Naive B cell (primary cell): ENCODE measurements at regions not wholly inside any gene's neighbourhood (a gene's known extent, or its start where the extent isn't known, plus 50 kb on each side); places are given as distances from the start of the nearest gene placed in this dataset.

ENCODE experiments used
- ATAC-seq, 2 donors: fragments of 150-1000 bp; cut with Tn5 transposase; 2 replicates each; pipeline ENCODE4 v1.10.0; 2021; ENCODE audit warnings: low read depth in 2 of 2, mild to moderate bottlenecking in 2 of 2, moderate library complexity in 2 of 2
- DNase-seq: peaks from one replicate; pipeline ENCODE4 v3.0.0; 2022
- H3K27ac Mint-ChIP-seq, 6 donors: one replicate each; pipeline ENCODE4 v1.8.0; 2020 to 2022; ENCODE audit warnings: mild to moderate bottlenecking in 6 of 6, mixed read lengths in 6 of 6, moderate library complexity in 5 of 6, inconsistent platforms in 2 of 6
- H3K27me3 Mint-ChIP-seq, 3 donors: one replicate each; pipeline ENCODE4 v1.8.0; 2021 to 2022; ENCODE audit warnings: mixed read lengths in 3 of 3, mild to moderate bottlenecking in 1 of 3
- H3K36me3 Mint-ChIP-seq, 2 donors: one replicate each; pipeline ENCODE4 v1.8.0; 2020 to 2022; ENCODE audit warnings: mixed read lengths in 2 of 2, inconsistent platforms in 1 of 2, mild to moderate bottlenecking in 1 of 2
- H3K4me1 Mint-ChIP-seq, 3 donors: one replicate each; pipeline ENCODE4 v1.8.0; 2020 to 2022; ENCODE audit warnings: mixed read lengths in 3 of 3, inconsistent platforms in 1 of 3, mild to moderate bottlenecking in 1 of 3, moderate library complexity in 1 of 3
- H3K4me3 Mint-ChIP-seq, 8 donors: one replicate each; pipeline ENCODE4 v1.8.0; 2020 to 2022; ENCODE audit warnings: mild to moderate bottlenecking in 8 of 8, mixed read lengths in 8 of 8, moderate library complexity in 8 of 8, inconsistent platforms in 2 of 8
- H3K9me3 Mint-ChIP-seq, 7 donors: one replicate each; pipeline ENCODE4 v1.8.0; 2020 to 2022; ENCODE audit warnings: mixed read lengths in 7 of 7, mild to moderate bottlenecking in 5 of 7, inconsistent platforms in 2 of 7, moderate library complexity in 1 of 7

- H3K9me3 Mint-ChIP-seq = peaks cover 7 to 33% (median 18%) of the 10 kb centered on the region in 7 donors
- H3K36me3 Mint-ChIP-seq = peaks cover 4 to 9% of the 10 kb centered on the region in 2 donors
Measured at GRCh38 chr19:56721714-56722113, 50.2 kb upstream of the ZNF835 start.

More at GRCh38 chr19:56721714-56722113, 50.2 kb upstream of the ZNF835 start:
- H3K27ac Mint-ChIP-seq = peak overlapping the region in 1 of 6 donors; percentile 31
- no peak overlapping the region for H3K4me3 Mint-ChIP-seq
- H3K4me1 Mint-ChIP-seq = no peaks in the 10 kb centered on the region
- peaks cover 0 to 7% (median 0%) of the 10 kb centered on the region in 3 donors for H3K27me3 Mint-ChIP-seq
- DNase-seq (no peak), ATAC-seq (no peak)
